ENCODE measurements at regions not wholly inside any gene's neighbourhood (a gene's known extent, or its start where the extent isn't known, plus 50 kb on each side); places are given as distances from the start of the nearest gene placed in this dataset.
"Not testable (repeated sequence)": the region's sequence is repeated elsewhere in the genome, so short reads cannot be mapped to it uniquely, and the experiment has no call there.

GRCh38 chr19:30280018-30280417 lies 92.2 kb upstream of the ZNF536 start:
- H3K9me3 Mint-ChIP-seq (ENCODE audit: insufficient read depth) = no peaks in the 10 kb centered on the region
- H3K27me3 Mint-ChIP-seq (ENCODE audit: low read depth) = no peaks in the 10 kb centered on the region
- ChIA-PET CTCF (no interaction called here), POLR2A (no interaction called here)
- H3K27ac Mint-ChIP-seq = no peak overlapping the region
- H3K4me3 Mint-ChIP-seq = no peak overlapping the region
- no peaks in the 10 kb centered on the region for H3K4me1 Mint-ChIP-seq (ENCODE audit: low read depth)
- DNase-seq (no peak), ATAC-seq (no peak)
- no peaks in the 10 kb centered on the region for H3K36me3 Mint-ChIP-seq (ENCODE audit: low read depth)

GRCh38 chr19:30281906-30282305 lies 90.3 kb upstream of the ZNF536 start:
- ATAC-seq = no peak
- Mint-ChIP-seq H3K27ac (no peak overlapping the region), H3K4me3 (no peak overlapping the region), H3K4me1 (ENCODE audit: low read depth) (no peaks in the 10 kb centered on the region), H3K36me3 (ENCODE audit: low read depth) (no peaks in the 10 kb centered on the region), H3K27me3 (ENCODE audit: low read depth) (no peaks in the 10 kb centered on the region), H3K9me3 (ENCODE audit: insufficient read depth) (no peaks in the 10 kb centered on the region)
- ChIA-PET CTCF (no interaction called here), POLR2A (no interaction called here)
- DNase-seq = no peak

DNA sequence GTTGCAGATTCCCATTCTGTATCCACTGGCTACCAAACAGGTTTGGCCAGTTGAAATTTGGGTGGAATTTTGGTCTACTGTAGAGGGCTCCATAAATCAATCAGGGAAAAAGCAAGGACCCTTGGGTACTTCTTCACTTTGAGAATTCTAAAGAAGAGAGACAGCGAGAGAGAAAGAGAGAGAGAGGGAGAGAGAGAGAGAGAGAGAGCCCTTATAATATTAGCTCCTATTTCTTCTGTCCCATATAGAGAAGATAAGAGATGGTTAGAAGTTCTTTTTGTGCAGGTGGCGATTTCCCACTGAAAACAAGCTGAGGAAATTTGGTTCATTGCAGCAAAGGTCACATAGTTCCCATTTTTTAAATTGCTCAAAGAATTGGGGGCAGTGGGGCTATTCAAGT lies 88.6 kb upstream of the ZNF536 start:
- no peak overlapping the region for H3K4me3 Mint-ChIP-seq
- ChIA-PET CTCF (no interaction called here), POLR2A (no interaction called here)
- H3K27ac Mint-ChIP-seq = no peak overlapping the region
- no peaks in the 10 kb centered on the region for H3K36me3 Mint-ChIP-seq (ENCODE audit: low read depth)
- no peaks in the 10 kb centered on the region for H3K4me1 Mint-ChIP-seq (ENCODE audit: low read depth)
- H3K9me3 Mint-ChIP-seq (ENCODE audit: insufficient read depth) = no peaks in the 10 kb centered on the region
- DNase-seq (no peak), ATAC-seq (no peak)
- H3K27me3 Mint-ChIP-seq (ENCODE audit: low read depth) = no peaks in the 10 kb centered on the region

- ATAC-seq = no peak
- DNase-seq = no peak
- ChIA-PET POLR2A (no interaction called here), CTCF (no interaction called here)
- no peaks in the 10 kb centered on the region for H3K36me3 Mint-ChIP-seq (ENCODE audit: low read depth)
- H3K4me3 Mint-ChIP-seq = no peak overlapping the region
- no peak overlapping the region for H3K27ac Mint-ChIP-seq
- no peaks in the 10 kb centered on the region for H3K9me3 Mint-ChIP-seq (ENCODE audit: insufficient read depth)
- no peaks in the 10 kb centered on the region for H3K4me1 Mint-ChIP-seq (ENCODE audit: low read depth)
- no peaks in the 10 kb centered on the region for H3K27me3 Mint-ChIP-seq (ENCODE audit: low read depth)
These were observed 88.0 kb upstream of the ZNF536 start for GRCh38 chr19:30284209-30284608.

DNA sequence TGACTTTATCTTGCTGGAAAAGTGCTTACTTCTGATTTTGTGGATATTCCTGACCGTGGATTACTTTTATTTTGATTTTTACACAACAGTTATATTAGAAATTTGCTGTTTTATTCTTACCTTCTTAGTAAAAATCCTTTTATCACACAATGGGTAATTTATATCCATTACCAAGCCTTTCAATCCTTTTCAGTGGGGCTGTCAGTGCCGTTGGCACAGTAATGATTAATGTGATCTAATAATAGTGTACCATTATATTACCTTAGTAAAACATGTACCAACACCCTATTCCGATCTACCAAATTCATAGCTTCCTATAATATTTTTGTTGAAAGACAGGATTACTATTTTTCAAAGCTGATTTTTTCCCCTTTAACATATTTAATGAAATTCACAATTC lies 87.3 kb upstream of the ZNF536 start:
- CTCF ChIA-PET = no interaction called here

DNA sequence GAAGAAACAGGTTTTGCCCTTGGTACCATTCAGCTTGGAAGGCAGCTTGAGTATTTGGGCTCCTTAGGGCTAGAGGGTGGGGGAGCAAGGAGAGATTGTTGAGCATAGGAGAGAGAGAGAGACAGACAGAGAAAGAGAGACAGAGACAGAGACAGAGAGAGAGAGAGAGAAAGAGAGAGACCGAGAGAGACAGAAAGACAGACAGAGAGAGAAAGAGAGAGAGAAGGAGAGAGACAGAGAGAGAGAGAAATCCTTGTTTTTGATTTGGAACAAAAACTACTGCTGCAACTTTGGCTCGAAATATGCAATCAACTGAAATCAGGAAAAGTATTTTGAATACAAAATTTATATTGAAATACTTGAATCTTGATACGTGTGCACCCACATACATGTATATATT lies 85.8 kb upstream of the ZNF536 start:
- DNase-seq (no peak), ATAC-seq (no peak)
- Mint-ChIP-seq H3K36me3 (ENCODE audit: low read depth) (no peaks in the 10 kb centered on the region), H3K9me3 (ENCODE audit: insufficient read depth) (no peaks in the 10 kb centered on the region), H3K4me1 (ENCODE audit: low read depth) (no peaks in the 10 kb centered on the region), H3K4me3 (no peak overlapping the region), H3K27ac (no peak overlapping the region), H3K27me3 (ENCODE audit: low read depth) (no peaks in the 10 kb centered on the region)
- CTCF ChIA-PET = no interaction called here
- POLR2A ChIA-PET = no interaction called here

More for the DNA sequence above, 87.3 kb upstream of the ZNF536 start:
- Mint-ChIP-seq H3K4me1 (ENCODE audit: low read depth) (no peaks in the 10 kb centered on the region), H3K36me3 (ENCODE audit: low read depth) (no peaks in the 10 kb centered on the region), H3K27ac (no peak overlapping the region), H3K4me3 (no peak overlapping the region), H3K27me3 (ENCODE audit: low read depth) (no peaks in the 10 kb centered on the region), H3K9me3 (ENCODE audit: insufficient read depth) (no peaks in the 10 kb centered on the region)
- DNase-seq = no peak
- ATAC-seq = no peak
- POLR2A ChIA-PET = no interaction called here

GRCh38 chr19:30287259-30287658 lies 84.9 kb upstream of the ZNF536 start:
- H3K9me3 Mint-ChIP-seq (ENCODE audit: insufficient read depth) = no peaks in the 10 kb centered on the region
- H3K4me1 Mint-ChIP-seq (ENCODE audit: low read depth) = no peaks in the 10 kb centered on the region
- ChIA-PET POLR2A (no interaction called here), CTCF (no interaction called here)
- no peaks in the 10 kb centered on the region for H3K27me3 Mint-ChIP-seq (ENCODE audit: low read depth)
- no peak overlapping the region for H3K4me3 Mint-ChIP-seq
- DNase-seq (no peak), ATAC-seq (no peak)
- no peak overlapping the region for H3K27ac Mint-ChIP-seq
- H3K36me3 Mint-ChIP-seq (ENCODE audit: low read depth) = no peaks in the 10 kb centered on the region

DNA sequence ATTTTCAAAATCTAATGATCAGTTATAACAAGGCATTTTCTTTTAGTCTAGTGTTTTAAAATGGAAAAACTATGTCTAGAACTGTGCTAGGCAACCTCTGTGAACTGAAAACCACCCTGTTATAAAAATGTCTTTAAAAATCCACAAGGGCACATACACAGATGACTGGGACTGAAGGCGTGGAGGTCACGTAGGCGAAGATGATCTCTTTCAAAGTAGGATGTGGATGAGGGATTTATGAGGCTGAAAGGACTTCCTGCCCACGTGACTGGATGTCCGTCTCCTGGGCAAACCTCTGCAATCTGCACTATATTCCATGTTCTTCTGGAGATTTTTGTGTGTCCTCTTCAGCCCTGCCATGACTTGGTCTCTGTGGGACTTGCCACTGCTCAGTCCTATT lies 84.2 kb upstream of the ZNF536 start:
- DNase-seq (no peak), ATAC-seq (no peak)
- Mint-ChIP-seq H3K9me3 (ENCODE audit: insufficient read depth) (no peaks in the 10 kb centered on the region), H3K4me3 (no peak overlapping the region), H3K36me3 (ENCODE audit: low read depth) (no peaks in the 10 kb centered on the region), H3K27ac (no peak overlapping the region), H3K4me1 (ENCODE audit: low read depth) (no peaks in the 10 kb centered on the region), H3K27me3 (ENCODE audit: low read depth) (no peaks in the 10 kb centered on the region)
- CTCF ChIA-PET = no interaction called here
- POLR2A ChIA-PET = no interaction called here

GRCh38 chr19:30288911-30289310 lies 83.3 kb upstream of the ZNF536 start:
- Mint-ChIP-seq H3K27me3 (ENCODE audit: low read depth) (no peaks in the 10 kb centered on the region), H3K27ac (no peak overlapping the region), H3K4me1 (ENCODE audit: low read depth) (no peaks in the 10 kb centered on the region), H3K36me3 (ENCODE audit: low read depth) (no peaks in the 10 kb centered on the region), H3K4me3 (no peak overlapping the region), H3K9me3 (ENCODE audit: insufficient read depth) (no peaks in the 10 kb centered on the region)
- no peak for ATAC-seq
- CTCF ChIA-PET = no interaction called here
- POLR2A ChIA-PET = no interaction called here
- no peak for DNase-seq

DNA sequence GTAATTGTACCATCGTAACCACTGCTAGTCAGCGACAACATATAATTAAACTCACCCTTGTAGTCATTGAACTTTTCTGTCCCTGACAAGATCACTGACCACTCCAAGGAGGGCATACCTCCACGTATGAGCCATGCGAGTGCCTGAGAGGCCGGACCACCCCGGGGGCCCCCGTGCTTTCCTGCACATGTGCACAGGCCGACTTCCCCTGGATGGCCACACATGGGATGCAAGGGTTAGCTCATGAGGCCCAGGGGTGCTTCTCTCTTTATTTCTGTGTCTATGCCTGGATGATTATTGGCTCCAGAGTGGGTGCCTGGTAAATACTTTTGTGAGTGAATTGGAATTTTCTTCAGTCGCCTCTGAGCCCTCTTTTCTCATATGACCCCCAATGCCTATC lies 82.8 kb upstream of the ZNF536 start:
- Mint-ChIP-seq H3K36me3 (ENCODE audit: low read depth) (no peaks in the 10 kb centered on the region), H3K27ac (no peak overlapping the region), H3K27me3 (ENCODE audit: low read depth) (no peaks in the 10 kb centered on the region), H3K9me3 (ENCODE audit: insufficient read depth) (no peaks in the 10 kb centered on the region), H3K4me1 (ENCODE audit: low read depth) (no peaks in the 10 kb centered on the region), H3K4me3 (no peak overlapping the region)
- CTCF ChIA-PET = no interaction called here
- no peak for ATAC-seq
- no peak for DNase-seq
- POLR2A ChIA-PET = no interaction called here

GRCh38 chr19:30290805-30291204 lies 81.4 kb upstream of the ZNF536 start:
- POLR2A ChIA-PET; H3K9me3 Mint-ChIP-seq (ENCODE audit: insufficient read depth); H3K4me3 Mint-ChIP-seq; CTCF ChIA-PET; H3K4me1 Mint-ChIP-seq (ENCODE audit: low read depth); DNase-seq; H3K27me3 Mint-ChIP-seq (ENCODE audit: low read depth); H3K36me3 Mint-ChIP-seq (ENCODE audit: low read depth); H3K27ac Mint-ChIP-seq; ATAC-seq: not testable (repeated sequence)

DNA sequence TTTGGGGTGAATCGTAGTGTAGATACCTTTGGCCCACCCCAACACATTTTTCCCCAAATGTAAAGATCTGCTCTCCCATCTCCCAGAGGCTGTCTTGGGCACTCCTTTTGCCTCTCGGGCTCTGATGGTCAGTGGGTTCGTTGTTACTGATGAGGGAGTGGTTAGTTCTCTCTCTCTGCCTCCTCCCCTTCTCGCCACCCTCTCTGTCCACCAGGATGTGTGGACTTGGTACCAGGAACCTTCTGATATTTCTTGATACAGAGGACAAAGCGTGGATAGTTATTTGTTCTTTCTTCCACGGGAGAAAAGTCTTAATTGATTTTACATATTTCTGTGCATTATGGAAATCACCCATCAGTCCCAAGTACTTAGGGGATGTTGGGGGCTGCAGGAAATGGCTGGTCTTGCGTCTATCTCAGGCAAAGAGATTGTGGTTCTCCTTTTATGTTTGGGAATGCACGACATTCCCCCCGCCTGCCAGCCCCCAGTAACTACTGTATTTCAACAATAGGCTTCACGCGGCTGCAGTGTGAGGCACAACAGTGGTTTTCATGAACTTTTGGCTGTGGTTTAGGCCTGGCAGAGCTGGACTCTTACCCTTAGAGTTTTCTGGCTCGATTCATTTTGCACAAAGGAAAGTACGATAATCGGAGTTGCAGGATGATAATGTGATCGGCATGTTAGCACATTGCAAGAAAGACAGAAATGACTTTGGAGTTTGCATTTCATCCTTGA lies 79.0 kb upstream of the ZNF536 start:
- no peaks in the 10 kb centered on the region for H3K4me1 Mint-ChIP-seq (ENCODE audit: low read depth)
- ChIA-PET POLR2A (no interaction called here), CTCF (no interaction called here)
- H3K4me3 Mint-ChIP-seq = no peak overlapping the region
- DNase-seq (no peak), ATAC-seq (no peak)
- no peaks in the 10 kb centered on the region for H3K27me3 Mint-ChIP-seq (ENCODE audit: low read depth)
- no peak overlapping the region for H3K27ac Mint-ChIP-seq
- H3K36me3 Mint-ChIP-seq (ENCODE audit: low read depth) = no peaks in the 10 kb centered on the region
- H3K9me3 Mint-ChIP-seq (ENCODE audit: insufficient read depth) = no peaks in the 10 kb centered on the region

GRCh38 chr19:30297969-30298368 lies 74.2 kb upstream of the ZNF536 start:
- no peak overlapping the region for H3K4me3 Mint-ChIP-seq
- H3K27ac Mint-ChIP-seq = no peak overlapping the region
- no peak for ATAC-seq
- ChIA-PET CTCF (no interaction called here), POLR2A (no interaction called here)
- H3K36me3 Mint-ChIP-seq (ENCODE audit: low read depth) = no peaks in the 10 kb centered on the region
- no peaks in the 10 kb centered on the region for H3K9me3 Mint-ChIP-seq (ENCODE audit: insufficient read depth)
- DNase-seq = no peak
- no peaks in the 10 kb centered on the region for H3K4me1 Mint-ChIP-seq (ENCODE audit: low read depth)
- H3K27me3 Mint-ChIP-seq (ENCODE audit: low read depth) = no peaks in the 10 kb centered on the region
